Duodenal mucosa (tissue), 2 donors: ENCODE measurements at regions not wholly inside any gene's neighbourhood (a gene's known extent, or its start where the extent isn't known, plus 50 kb on each side); places are given as distances from the start of the nearest gene placed in this dataset.

Source experiments
- H3K27ac ChIP-seq: one replicate; pipeline ENCODE4 v1.7.0; 2013; ENCODE audit warnings: low read depth, low read length
- H3K27me3 ChIP-seq, 2 donors: one replicate each; pipeline ENCODE4 v1.7.0; 2013; ENCODE audit warnings: low read length in 2 of 2, control low read depth in 1 of 2; ENCODE audit not compliant: insufficient read depth in 2 of 2, control insufficient read depth in 1 of 2
- H3K36me3 ChIP-seq, 2 donors: one replicate each; pipeline ENCODE4 v1.7.0; 2013; ENCODE audit warnings: low read length in 2 of 2, control low read depth in 1 of 2; ENCODE audit not compliant: insufficient read depth in 2 of 2, control insufficient read depth in 1 of 2
- H3K4me1 ChIP-seq, 2 donors: one replicate each; pipeline ENCODE4 v1.7.0; 2013; ENCODE audit warnings: low read length in 2 of 2, control low read depth in 1 of 2; ENCODE audit not compliant: insufficient read depth in 2 of 2, control insufficient read depth in 1 of 2
- H3K4me3 ChIP-seq, 2 donors: one replicate each; pipeline ENCODE4 v1.7.0; 2013; ENCODE audit warnings: low read length in 2 of 2, low read depth in 1 of 2
- H3K9ac ChIP-seq, 2 donors: one replicate each; pipeline ENCODE4 v1.7.0; 2013; ENCODE audit warnings: low read length in 2 of 2, low read depth in 1 of 2
- H3K9me3 ChIP-seq, 2 donors: one replicate each; pipeline ENCODE4 v1.7.0; 2013; ENCODE audit warnings: low read length in 2 of 2, control low read depth in 1 of 2; ENCODE audit not compliant: control insufficient read depth in 1 of 2

DNA sequence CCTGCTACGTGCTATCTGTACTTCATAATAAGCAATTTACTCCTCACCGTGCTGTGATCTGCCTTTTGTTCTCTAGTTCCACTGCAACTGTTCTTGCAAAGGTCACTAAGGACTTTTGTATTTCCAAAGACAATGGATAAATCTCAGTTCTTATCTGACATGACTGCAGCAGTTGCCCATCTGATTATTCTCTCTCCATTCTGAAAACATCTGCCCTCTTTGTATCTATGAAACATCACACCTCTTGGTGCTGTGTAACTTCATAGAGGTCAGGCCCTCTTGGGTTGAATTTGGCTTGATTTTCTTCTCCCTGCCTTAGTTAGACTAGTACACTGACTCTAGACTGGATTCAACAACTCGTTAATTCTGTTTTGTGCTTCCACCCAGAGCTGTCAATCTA, 319.6 kb downstream of the BTG1 start:
- Histone ChIP-seq H3K27me3 (no peaks in the 10 kb centered on the region), H3K27ac (no peak overlapping the region)

DNA sequence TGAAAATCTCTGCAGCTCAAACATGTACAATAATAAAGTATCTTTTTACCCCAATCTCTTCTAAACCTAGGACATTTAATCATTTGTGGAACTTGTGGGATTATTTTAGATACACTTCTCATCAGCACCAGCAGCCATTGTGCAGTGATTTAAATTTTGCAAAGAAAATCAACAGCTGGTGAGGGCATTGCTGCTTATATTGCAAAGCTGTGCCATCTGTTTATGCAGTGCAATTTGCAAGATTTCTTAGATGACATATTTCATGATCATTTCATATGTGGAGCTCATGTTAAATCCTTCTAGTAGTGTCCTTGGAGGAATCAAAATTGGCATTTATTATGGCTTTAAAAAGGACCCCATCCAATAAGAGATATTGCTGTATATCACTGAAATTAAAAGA, 320.7 kb downstream of the BTG1 start:
- H3K27me3 ChIP-seq = no peaks in the 10 kb centered on the region

More for the DNA sequence above, 319.6 kb downstream of the BTG1 start:
- no peak overlapping the region for H3K4me3 ChIP-seq
- no peaks in the 10 kb centered on the region for H3K9me3 ChIP-seq
- H3K9ac ChIP-seq = no peak overlapping the region
- no peaks in the 10 kb centered on the region for H3K36me3 ChIP-seq
- H3K4me1 ChIP-seq = no peaks in the 10 kb centered on the region

DNA sequence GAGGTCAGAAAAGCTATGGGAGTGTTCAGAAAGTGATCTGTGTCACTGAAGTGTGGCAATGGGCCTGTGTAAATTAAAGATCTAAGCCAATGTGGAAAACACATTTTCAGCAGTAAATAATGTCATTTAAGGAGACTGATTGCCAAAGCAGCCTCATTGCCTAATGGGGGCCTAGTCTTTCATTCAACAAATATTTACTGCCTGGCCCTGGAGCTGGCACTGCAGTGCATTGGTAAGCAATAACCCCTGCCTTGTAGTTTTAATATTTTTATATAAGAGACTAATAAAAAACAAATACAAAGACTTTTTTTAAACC, 326.6 kb downstream of the BTG1 start:
- Histone ChIP-seq H3K4me1 (no peaks in the 10 kb centered on the region), H3K27ac (no peak overlapping the region), H3K4me3 (no peak overlapping the region), H3K9ac (no peak overlapping the region), H3K27me3 (no peaks in the 10 kb centered on the region), H3K36me3 (no peaks in the 10 kb centered on the region), H3K9me3 (no peaks in the 10 kb centered on the region)

More for the DNA sequence above, 320.7 kb downstream of the BTG1 start:
- no peak overlapping the region for H3K27ac ChIP-seq
- H3K9ac ChIP-seq = no peak overlapping the region
- H3K4me1 ChIP-seq = no peaks in the 10 kb centered on the region
- no peak overlapping the region for H3K4me3 ChIP-seq
- H3K9me3 ChIP-seq = no peaks in the 10 kb centered on the region
- no peaks in the 10 kb centered on the region for H3K36me3 ChIP-seq

DNA sequence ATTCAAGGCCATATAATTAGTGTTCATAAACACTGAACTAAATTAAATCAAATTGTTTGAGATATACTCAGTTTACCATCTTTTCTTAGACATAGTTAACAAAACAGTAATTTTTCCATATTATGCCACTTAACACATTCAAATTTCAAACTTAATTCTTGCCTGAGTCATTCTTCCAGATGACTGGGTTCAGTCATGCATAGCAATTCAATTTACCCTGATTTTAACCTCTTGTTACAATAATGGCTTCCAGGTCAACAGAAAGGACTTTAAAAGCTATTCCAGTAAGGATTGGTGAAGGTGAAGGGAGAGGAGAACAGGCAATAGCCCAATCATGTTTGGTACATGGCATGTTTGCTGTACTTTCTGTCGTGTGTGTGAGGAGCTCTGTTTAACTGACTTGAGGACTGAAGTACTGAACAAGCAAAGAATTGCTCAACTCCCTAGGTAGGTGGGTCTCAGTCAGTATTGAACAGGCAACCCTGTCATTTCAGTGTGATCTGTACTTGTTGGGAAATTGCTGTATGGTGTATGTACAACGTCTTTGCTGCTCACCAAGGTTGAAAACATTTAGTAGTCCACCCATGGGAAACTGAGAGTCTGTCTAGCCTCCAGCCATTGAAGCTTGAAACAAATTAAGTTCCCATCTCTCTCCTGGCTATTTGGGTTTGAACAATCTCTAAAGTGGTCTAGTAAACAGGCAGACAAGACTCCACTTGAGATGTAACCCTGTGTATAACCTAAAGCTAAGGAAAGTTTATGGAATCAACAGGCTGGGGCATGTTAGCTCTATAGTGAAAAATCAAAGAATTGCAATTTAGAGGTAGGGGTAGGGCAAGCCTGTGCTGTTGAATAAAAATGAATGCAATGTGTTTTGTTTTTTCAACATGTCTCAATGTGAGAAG, 327.2 kb downstream of the BTG1 start:
- no peak overlapping the region for H3K9ac ChIP-seq
- H3K36me3 ChIP-seq = no peaks in the 10 kb centered on the region
- no peaks in the 10 kb centered on the region for H3K4me1 ChIP-seq
- H3K27ac ChIP-seq = no peak overlapping the region
- H3K4me3 ChIP-seq = no peak overlapping the region
- H3K27me3 ChIP-seq = no peaks in the 10 kb centered on the region
- H3K9me3 ChIP-seq = no peaks in the 10 kb centered on the region

DNA sequence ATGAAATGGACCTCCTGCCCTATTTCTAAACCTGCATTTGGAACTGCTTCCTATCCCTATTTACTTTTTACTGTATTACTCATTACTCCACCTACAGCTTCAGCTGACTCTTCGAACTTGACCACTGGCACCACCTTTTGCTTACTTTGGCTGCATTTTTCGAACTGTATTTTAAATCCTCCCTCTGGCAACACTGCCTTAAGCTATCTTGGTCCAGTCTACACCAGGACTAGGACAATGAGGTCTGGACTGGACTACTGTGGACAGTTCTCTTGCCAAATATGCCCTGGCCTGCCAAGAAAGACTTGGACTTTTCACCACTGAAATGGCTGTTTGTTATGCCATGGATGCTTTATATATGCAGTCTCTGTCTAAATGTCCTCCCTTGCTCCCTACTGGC, 328.1 kb downstream of the BTG1 start:
- H3K9me3 ChIP-seq = no peaks in the 10 kb centered on the region
- no peaks in the 10 kb centered on the region for H3K4me1 ChIP-seq
- no peak overlapping the region for H3K4me3 ChIP-seq
- H3K36me3 ChIP-seq = no peaks in the 10 kb centered on the region
- H3K9ac ChIP-seq = no peak overlapping the region
- H3K27ac ChIP-seq = no peak overlapping the region
- no peaks in the 10 kb centered on the region for H3K27me3 ChIP-seq

DNA sequence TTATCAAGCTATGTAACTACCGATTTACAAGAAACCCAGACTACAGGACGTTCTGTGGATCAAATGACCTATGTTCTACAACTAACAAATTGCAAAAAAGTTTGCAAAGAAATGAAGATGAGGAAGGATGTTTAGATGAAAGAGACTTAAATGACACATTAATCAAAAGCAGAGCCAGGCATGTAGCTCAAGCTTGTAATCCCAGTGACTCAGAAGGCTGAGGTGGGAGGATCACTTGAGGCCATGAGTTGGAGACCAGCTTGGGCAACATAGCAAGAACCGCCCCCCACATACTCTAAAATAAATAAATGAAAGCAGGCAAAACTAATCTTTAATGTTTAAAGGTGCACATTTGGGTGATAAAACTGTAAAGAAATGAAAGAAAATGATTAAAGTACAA, 331.9 kb downstream of the BTG1 start:
- Histone ChIP-seq H3K36me3 (no peaks in the 10 kb centered on the region), H3K4me1 (no peaks in the 10 kb centered on the region), H3K9me3 (no peaks in the 10 kb centered on the region), H3K4me3 (no peak overlapping the region), H3K9ac (no peak overlapping the region), H3K27ac (no peak overlapping the region), H3K27me3 (no peaks in the 10 kb centered on the region)

DNA sequence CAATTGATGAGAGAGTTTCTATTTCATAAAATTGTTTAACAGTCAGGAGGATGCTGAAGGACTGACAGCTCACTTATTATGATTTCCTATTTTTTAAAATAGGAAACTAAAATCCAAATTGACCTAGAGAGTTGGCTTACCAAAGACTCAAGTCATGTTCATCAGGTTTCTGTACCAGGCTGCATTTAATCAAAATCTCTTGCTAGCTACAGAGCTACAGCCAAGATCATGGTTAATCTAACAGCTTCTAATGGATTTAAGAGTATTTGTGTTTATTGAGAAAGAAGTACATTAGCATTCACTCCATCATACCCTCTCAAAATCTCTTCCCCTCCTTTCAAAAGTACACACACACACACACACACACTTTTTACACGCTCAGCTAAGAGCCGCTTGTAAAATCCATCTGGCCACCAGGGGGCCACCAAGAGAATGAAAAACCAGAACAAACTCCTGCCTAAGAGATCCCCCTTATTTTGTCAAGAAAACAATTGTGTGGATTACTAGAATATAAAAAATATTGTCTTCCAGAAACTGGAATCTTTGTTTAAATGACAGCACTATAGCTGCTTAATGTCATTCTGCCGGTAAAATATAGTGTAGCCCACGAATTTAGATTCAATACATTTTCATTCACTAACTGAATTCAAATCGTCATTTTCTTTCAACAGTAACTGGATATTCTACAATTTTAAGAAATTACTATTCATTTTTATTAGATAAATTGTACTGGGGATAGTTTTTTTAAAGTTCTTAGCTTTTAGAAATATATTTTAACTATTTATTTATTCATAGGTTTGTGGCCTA, 334.0 kb downstream of the BTG1 start:
- H3K4me1 ChIP-seq = no peaks in the 10 kb centered on the region
- no peak overlapping the region for H3K27ac ChIP-seq

DNA sequence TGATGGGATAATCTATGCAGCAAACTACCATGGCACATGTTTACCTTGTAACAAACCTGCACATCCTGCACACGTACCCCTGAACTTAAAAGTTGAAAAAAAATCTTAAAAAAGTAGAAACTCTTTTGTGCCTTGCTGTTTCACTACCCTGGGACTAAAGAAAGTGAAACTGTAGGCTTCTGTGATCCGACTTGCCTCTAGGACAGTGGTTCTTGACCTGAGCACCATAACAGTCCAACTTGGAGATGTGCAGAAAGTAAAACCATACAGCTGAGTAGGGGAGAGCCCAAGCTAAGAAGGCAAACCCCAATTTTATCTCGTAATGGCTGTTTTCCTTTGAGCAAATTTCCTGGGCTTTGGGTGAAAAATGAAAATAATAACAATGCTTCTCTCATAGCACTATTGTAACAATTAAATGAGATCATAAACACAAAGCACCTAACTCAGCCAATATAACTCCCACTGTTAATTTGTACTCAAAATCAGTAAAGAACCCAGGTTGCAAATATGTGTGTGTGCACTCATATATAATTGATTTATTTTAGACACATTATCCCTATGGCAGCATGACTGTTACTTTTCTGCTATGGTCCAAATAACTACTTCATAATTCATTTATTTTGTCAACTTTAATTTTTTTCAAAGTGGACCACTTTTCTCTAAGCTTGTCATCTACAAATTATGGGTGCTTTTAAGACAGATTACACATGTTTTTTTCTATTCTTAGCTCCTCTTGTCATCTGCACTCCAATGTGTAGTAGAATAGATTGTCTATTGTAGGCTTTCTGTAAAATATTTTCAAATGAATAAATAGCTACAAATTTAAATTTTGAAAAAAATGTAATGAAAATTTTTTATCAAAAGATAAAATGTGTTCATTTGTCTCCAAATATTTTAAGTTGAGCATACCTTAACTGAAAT, 334.9 kb downstream of the BTG1 start:
- Histone ChIP-seq H3K9ac (no peak overlapping the region), H3K9me3 (peaks cover 0 to 9% of the 10 kb centered on the region in 2 donors), H3K27ac (no peak overlapping the region), H3K27me3 (no peaks in the 10 kb centered on the region), H3K4me1 (no peaks in the 10 kb centered on the region), H3K4me3 (no peak overlapping the region), H3K36me3 (no peaks in the 10 kb centered on the region)

More for the DNA sequence above, 334.0 kb downstream of the BTG1 start:
- Histone ChIP-seq H3K36me3 (no peaks in the 10 kb centered on the region), H3K4me3 (no peak overlapping the region), H3K9ac (no peak overlapping the region), H3K27me3 (no peaks in the 10 kb centered on the region), H3K9me3 (peaks cover 0 to 3% of the 10 kb centered on the region in 2 donors)

DNA sequence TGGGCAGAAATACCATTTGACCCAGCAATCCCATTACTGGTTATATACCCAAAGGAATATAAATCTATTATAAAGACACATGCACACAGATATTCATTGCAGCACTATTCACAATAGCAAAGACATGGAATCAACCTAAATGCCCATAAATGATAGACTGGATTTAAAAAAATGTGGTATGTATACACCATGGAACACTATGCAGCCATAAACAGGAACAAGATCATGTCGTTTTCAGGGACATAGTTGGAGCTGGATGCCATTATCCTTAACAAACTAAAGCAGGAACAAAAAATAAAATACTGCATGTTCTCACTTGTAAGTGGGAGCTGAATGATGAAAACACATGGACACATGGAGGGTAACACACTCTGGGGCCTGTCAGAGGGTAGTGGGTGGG, 335.6 kb downstream of the BTG1 start:
- no peaks in the 10 kb centered on the region for H3K27me3 ChIP-seq
- no peaks in the 10 kb centered on the region for H3K4me1 ChIP-seq
- H3K27ac ChIP-seq = no peak overlapping the region
- H3K36me3 ChIP-seq = no peaks in the 10 kb centered on the region
- H3K9ac ChIP-seq = no peak overlapping the region
- no peak overlapping the region for H3K4me3 ChIP-seq
- H3K9me3 ChIP-seq = peaks cover 0 to 9% of the 10 kb centered on the region in 2 donors
